Stomach (tissue), 4 donors: ENCODE measurements at regions not wholly inside any gene's neighbourhood (a gene's known extent, or its start where the extent isn't known, plus 50 kb on each side); places are given as distances from the start of the nearest gene placed in this dataset.

Source experiments
- CTCF ChIP-seq, 7 experiments: fragments of 450-650 bp in 4 of 7; fragments of 200-600 bp in 3 of 7; sonication (generic) in 3 of 7; IDR thresholded peaks; one replicate each; pipeline ENCODE4 v1.5.1; 2016 to 2019; ENCODE audit warnings: antibody characterized with exemption in 7 of 7, control low read depth in 2 of 7, mild to moderate bottlenecking in 1 of 7
- EP300 ChIP-seq: sonication (generic); formaldehyde crosslinking; IDR thresholded peaks from one replicate; pipeline ENCODE4 v1.6.1; 2017; ENCODE audit warnings: antibody characterized with exemption
- POLR2A ChIP-seq, 4 donors: fragments of 450-650 bp; IDR thresholded peaks; one replicate each; pipeline ENCODE4 v1.6.1; 2016; ENCODE audit warnings: antibody characterized with exemption in 4 of 4, control low read depth in 2 of 4, mild to moderate bottlenecking in 1 of 4, moderate library complexity in 1 of 4
- POLR2AphosphoS5 ChIP-seq, 3 donors: sonication (generic); formaldehyde crosslinking; IDR thresholded peaks; one replicate each; pipeline ENCODE4 v1.6.1; 2016; ENCODE audit warnings: antibody characterized with exemption in 3 of 3

DNA sequence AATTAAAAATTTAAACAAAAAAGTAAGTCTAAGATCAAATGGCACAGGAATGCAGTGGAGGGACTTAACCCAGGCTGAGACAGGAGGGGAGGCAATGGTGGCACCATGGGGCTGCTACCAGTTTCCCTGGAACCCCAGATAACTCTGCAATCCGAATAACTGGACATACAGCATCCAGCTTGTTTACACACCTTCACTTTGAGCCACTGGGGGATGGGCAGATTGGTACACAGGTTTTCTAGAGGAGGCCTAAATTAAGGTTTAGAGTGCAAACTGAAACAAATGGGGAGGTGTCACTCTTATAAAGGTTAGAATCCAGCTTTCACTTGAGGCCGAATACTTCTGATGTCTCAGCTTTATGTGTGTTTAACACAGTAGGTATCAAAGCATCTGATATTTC, 189.3 kb upstream of the FN1 start:
- no peak for TF ChIP-seq POLR2AphosphoS5 (IDR thresholded peaks at IDR 0.05)
- TF ChIP-seq CTCF (IDR thresholded peaks at IDR 0.05) = no peak
- no peak for TF ChIP-seq POLR2A (IDR thresholded peaks at IDR 0.05)
- no peak for TF ChIP-seq EP300
